GM18951 (cell line): ENCODE measurements at regions not wholly inside any gene's neighbourhood (a gene's known extent, or its start where the extent isn't known, plus 50 kb on each side); places are given as distances from the start of the nearest gene placed in this dataset.
"Not testable (repeated sequence)": the region's sequence is repeated elsewhere in the genome, so short reads cannot be mapped to it uniquely, and the experiment has no call there.

Experiments used
- POLR2A ChIP-seq: IDR thresholded peaks from 4 replicates; pipeline ENCODE4 v1.6.1; 2011; ENCODE audit warnings: mild to moderate bottlenecking; ENCODE audit not compliant: insufficient read length, insufficient read depth; ENCODE audit errors: extremely low read depth
- in situ Hi-C: fragments of 300-500 bp; cut with MboI; formaldehyde crosslinking; loops from one replicate; pipeline ENCODE4 v1.12.0; 2022; ENCODE audit warnings: low sequenced_read_pairs, mixed read lengths, inconsistent platforms; ENCODE audit not compliant: unreplicated experiment

GRCh38 chr5:154702477-154702876, 52.7 kb upstream of the LARP1 start:
- in situ Hi-C loops: no loop called here
- TF ChIP-seq POLR2A: no peak

GRCh38 chr5:154701725-154702124, 53.5 kb upstream of the LARP1 start:
- in situ Hi-C loops: not testable (repeated sequence)

GRCh38 chr5:154701181-154701580, 54.0 kb upstream of the LARP1 start:
- in situ Hi-C loops: no loop called here
- no peak for TF ChIP-seq POLR2A

GRCh38 chr5:154700289-154700928, 54.8 kb upstream of the LARP1 start:
- in situ Hi-C loops: not testable (repeated sequence)

GRCh38 chr5:154698763-154699162, 56.4 kb upstream of the LARP1 start:
- no peak for TF ChIP-seq POLR2A
- in situ Hi-C loops: no loop called here

GRCh38 chr5:154697371-154697770, 57.8 kb upstream of the LARP1 start:
- in situ Hi-C loops: no loop called here
- no peak for TF ChIP-seq POLR2A

- TF ChIP-seq POLR2A: no peak
- in situ Hi-C loops: no loop called here
Measured at GRCh38 chr5:154696891-154697290, 58.3 kb upstream of the LARP1 start.

GRCh38 chr5:154694159-154694558, 61.0 kb upstream of the LARP1 start:
- in situ Hi-C loops: no loop called here
- TF ChIP-seq POLR2A: no peak

GRCh38 chr5:154690488-154690887, 64.7 kb upstream of the LARP1 start:
- in situ Hi-C loops: no loop called here
- no peak for TF ChIP-seq POLR2A

GRCh38 chr5:154686490-154686889, 68.7 kb upstream of the LARP1 start:
- in situ Hi-C loops: no loop called here
- TF ChIP-seq POLR2A: no peak

- in situ Hi-C loops: no loop called here
- no peak for TF ChIP-seq POLR2A
Measured at GRCh38 chr5:154683101-154683880, 71.9 kb upstream of the LARP1 start.

GRCh38 chr5:154679501-154679900, 75.7 kb upstream of the LARP1 start:
- in situ Hi-C loops: no loop called here
- TF ChIP-seq POLR2A: no peak

GRCh38 chr5:154677921-154678320, 77.3 kb upstream of the LARP1 start:
- in situ Hi-C loops: no loop called here

GRCh38 chr5:154676508-154676907, 78.7 kb upstream of the LARP1 start:
- in situ Hi-C loops: no loop called here
- no peak for TF ChIP-seq POLR2A

More at GRCh38 chr5:154677921-154678320, 77.3 kb upstream of the LARP1 start:
- no peak for TF ChIP-seq POLR2A
